NCI-H187 treated with DMSO at 0.1 percent for 48 hours (cell line): ENCODE measurements at regions not wholly inside any gene's neighbourhood (a gene's known extent, or its start where the extent isn't known, plus 50 kb on each side); places are given as distances from the start of the nearest gene placed in this dataset.

Experiments used
- DNase-seq: peaks from one replicate; lab custom pipeline; 2025; lab: John Stamatoyannopoulos, UW

DNA sequence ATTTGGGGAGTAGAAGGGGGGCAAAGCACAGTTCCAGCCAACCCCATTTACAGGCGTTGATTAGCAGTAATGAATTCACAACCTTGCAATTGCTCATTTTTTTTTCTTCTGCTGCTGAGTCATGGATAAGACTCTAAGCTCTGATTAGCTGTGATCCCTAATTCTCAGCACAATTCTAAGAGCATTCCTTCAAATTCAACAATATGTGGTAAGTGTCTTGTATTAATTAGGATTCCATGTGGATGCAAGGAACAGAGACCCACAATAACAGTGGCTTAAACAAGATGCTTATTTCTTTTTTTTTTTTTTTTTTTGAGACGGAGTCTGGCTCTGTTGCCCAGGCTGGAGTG lies 133.4 kb downstream of the PALM2AKAP2 start:
- DNase-seq: no peak

DNA sequence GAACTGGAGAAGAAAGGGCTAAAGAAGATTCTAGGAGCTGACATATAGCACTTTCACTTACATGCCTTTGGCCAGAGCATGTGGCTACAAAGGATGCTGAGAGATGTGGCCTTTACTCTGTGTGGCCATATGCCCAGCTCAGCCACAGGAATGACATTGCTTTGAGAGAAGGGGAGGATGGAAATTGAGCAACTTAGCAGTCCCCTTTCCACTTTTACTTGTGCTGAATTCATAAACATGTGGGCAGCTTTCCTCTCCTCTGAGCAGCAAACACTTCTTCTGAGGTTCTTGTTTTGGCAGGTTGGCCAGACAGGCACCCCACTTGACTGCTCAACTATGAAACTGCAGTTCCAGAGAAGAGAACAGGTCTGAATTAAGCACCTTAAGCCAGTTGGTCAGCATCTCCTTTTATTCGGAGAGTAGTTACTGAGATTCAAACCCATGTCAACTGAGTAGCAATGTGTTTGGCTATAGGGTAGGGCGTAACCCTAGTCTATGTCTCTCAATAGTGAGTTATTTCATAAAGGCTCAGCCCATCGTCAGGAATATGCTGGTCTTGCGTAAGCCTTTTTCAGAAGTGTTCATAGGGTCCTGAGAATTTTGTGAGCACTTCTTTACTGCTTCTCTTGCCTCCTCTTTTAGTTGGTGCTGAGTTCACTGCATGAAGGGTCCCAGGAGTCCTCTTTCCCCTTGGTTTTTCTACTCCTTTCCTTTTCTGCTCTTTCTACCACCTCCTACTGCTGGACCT lies 134.5 kb downstream of the PALM2AKAP2 start:
- DNase-seq: no peak

GRCh38 chr9:109916316-109916715 lies 136.3 kb downstream of the PALM2AKAP2 start:
- DNase-seq: no peak

DNA sequence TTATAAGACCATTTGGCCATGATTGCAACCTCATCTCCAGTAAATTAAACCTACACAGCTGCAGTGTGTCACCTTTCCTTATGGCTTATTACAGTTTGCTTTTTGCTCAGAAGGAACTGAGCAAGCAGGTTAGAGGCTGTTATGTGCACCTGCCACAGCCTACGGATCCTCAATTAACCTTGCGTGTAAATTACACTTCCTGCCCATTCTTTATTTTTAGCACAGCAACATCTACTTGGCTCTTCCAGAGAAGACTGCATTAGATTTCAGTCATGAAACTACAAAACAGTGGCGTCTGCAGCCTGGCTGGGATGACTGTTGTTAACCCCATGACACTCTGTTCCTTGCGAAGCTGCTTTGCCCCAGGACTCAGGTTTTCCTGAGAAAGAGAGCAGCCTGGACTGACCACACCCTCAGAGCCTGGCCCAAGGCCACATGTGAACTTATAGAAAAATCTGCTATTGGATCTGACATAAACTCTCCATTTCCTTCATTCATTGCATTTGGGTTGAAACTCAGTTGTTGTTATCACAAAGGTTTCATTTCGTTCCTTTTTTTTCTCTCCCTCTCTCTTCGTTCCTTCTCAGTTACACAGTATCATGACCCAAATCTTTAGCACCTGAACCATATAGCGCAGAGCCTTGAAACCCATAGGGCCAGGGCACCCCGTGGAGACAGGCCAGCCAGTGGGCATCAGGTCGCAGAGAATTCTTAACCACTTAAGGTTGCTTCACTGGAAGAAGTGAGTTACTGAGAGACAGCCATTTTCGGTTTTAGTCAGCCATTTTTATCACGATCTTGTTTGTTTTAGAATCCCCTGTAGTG lies 138.6 kb downstream of the PALM2AKAP2 start:
- DNase-seq: peak; percentile 27

- DNase-seq: no peak
Measured at GRCh38 chr9:109919736-109920408, 139.9 kb downstream of the PALM2AKAP2 start.

DNA sequence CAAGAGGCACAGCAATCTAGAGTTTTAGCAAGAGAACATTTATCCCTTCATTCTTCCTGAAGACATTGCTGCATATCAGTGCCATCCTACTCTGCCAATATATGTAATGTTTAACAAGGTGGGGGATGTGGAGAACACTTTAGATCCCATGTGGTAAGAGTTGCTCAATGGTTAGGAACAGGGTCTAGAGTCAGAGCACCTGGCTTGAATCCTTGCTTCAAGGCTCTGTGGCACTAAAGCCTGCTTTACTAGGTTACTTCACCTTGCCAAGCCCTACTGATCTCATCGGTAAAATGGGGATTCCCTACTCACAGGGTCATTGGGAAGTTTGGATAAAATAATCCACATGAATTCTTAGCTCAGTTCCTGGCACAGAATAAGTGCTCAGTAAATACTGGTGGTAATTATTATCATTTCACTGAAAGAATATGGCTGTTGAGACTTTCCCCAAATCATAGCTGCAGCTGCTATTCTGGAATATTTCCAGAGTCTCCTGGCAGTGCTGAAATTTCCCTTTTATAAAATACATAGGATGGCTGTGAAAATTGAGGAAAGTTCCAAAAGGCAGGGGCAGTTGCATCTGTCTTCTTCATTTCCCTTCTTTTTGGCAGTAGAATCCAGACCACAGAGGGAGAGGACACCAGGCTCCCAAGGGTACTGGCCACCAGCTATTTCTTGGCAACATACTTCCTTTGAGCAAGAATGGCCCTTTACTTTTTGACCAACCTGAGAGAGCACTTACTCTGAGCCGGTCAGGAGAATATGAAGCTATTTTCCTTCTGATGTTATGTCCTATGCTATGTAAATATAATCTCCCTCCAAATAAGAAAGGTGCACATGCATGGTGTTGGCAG lies 142.8 kb downstream of the PALM2AKAP2 start:
- DNase-seq: no peak

- no peak for DNase-seq
Measured at GRCh38 chr9:109923471-109923760, 143.4 kb downstream of the PALM2AKAP2 start.

GRCh38 chr9:109923806-109924205 lies 143.8 kb downstream of the PALM2AKAP2 start:
- no peak for DNase-seq

- no peak for DNase-seq
Measured at GRCh38 chr9:109925799-109926198, 145.8 kb downstream of the PALM2AKAP2 start.

DNA sequence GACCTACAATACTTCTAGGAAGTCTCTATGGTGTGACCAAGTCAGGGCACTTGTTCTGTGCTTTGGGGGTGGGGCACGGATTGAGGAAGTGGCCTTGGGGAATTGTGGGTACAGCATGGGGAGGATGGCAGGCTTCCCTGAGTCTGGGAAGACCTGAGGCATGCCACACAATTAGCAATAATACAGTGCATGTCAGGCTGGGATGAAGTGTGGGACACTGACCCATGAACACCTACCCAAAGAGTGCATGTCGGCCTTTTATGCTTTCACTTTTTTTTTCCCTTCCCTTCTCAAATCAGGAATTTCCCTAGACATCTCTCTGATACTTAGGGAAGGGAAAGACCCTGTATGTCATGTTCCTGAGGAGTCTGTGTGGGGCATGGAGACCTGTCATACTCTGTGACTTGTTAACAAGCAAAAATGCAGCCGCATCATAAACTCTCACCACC lies 146.4 kb downstream of the PALM2AKAP2 start:
- no peak for DNase-seq

GRCh38 chr9:109931623-109932022 lies 151.6 kb downstream of the PALM2AKAP2 start:
- no peak for DNase-seq

DNA sequence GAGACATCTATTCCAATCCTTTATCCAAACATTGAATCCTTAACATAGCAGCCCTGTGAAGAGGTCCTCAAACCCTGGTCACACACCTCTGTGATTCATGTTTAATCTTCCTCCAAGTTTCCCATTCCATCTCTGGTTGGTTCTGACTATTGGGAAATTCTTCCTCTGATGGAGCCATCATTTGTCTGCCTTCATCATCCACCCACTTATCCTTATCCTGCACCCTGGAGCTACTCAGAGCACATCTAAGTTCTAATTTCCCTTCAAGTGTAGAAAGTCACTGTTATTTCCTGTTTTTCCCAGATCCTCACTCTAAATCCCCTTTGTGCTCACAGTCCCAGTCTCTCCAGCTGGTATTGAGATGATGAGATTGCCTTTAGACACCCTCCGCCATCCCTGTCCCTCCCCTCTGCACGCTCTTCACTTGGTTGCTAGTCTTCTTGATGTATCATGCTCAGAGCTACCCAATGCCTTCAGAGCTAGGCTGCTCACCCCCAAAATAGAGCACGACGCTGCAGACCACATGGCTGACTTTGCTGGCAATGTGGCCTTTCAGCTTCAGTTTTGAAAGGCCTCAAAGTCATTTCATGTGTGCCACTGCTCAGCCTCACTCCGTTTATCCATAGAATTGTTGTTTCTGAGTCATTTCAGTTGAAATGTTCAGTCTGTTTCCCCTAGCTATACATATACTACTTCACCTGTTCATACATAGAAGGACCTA lies 154.3 kb downstream of the PALM2AKAP2 start:
- DNase-seq: no peak

DNA sequence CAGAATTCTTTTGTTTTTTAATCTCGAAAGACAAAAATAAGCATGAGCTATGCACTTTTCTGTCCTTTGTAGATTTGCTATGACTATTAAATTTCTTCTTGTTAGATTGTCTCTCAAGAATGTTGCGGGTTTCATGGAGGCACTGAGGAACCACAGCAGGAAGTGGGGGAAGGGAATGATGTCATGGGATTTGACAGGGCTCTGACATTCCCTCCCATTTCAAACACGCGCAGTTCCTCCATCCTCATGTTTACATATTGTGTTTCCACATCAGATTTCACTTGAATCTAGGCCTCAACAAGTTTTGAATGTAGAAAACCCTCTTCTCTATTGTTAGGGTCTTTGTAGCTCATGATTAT lies 154.8 kb downstream of the PALM2AKAP2 start:
- no peak for DNase-seq

GRCh38 chr9:109935406-109936087 lies 155.5 kb downstream of the PALM2AKAP2 start:
- no peak for DNase-seq

DNA sequence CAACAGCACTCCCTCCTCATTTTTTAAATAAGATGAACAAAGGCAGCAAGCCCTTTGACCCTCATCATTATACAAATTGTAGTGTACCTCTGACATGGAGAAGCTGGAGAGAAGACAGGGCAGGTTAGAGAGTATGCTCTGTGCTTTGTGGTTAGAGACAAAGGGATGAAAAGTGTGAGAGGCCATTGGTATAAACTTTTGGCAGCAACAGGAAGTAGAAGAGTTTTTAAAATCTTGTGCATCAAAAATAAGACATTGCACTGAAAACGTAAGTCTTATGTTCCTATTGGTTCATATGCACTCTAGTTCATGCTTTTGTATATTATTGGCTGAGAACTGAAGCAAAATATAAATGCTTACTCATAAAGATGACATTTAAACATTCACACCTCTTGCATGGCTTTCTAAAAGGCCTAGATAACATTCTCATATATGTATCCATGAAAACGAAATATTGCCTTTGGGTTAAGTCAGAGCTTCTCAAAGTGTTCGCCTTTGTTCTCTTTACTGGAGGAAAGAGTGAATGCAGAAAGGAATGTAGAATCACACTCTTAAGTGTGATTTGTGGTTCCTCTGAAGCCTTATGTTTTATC lies 158.0 kb downstream of the PALM2AKAP2 start:
- DNase-seq: no peak

DNA sequence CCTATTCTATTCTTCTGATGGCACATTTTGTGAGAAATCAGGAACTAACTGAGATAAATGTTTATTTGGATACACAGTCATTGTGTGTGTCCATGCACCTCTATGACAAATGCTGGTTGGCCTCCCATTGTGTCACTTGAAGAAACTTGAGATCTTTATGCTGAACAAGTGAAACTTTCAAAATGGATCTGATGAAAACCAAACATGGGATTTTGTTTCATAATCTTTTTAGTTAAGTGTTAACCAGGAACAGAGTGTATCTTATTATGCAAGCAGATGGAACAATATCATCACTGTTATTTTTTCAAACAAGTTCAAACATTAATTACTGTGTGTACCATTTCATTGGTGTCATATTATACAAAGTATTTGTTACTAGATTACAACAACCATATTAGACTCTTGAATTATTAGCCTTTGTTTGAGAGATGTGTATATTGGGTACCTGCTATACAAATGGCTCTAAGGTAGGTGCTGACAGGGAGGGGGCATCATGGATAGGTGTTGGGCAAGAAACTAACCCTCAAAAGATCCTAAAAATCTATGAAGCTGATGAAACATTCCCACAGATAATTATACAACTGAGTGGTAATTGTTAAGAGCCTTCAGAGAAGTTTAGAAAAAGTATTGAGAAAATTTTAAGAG lies 159.8 kb downstream of the PALM2AKAP2 start:
- no peak for DNase-seq

DNA sequence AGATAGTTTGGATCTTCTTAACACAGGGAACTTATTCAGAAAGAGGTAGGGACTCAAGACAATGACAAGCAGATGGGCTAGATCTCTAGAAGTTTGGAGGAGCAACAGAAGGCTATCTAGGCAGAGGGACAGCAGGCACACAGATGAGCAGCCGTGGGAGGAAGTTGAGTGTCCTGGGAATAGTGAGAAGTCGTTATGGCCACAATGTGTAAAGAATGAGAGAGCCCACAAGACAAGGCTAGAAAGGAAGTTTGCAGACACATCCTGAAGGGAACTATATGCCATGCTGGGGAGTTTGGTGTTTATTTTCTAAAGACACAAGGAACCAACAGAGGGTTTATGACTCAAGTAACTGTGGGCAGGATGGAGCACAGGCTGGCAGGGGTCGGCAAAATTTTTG lies 160.6 kb downstream of the PALM2AKAP2 start:
- no peak for DNase-seq

DNA sequence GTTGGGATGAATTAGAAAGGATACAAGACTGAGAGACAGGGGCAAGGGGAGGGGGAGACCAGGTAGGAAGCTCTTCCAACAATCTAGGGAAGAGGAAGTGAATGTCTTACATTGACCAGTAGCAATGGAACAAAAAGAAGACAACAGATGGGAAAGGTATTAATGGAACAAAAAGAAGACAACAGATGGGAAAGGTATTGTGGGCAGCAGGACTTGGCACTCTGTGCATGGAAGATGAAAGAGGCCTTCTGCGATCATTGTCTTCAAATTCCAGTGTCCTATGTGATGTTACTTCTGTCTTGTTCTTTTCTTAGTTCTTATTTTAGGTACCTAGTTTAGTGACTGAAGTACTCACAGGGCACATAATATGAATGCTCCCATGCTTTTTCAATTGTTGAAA lies 161.8 kb downstream of the PALM2AKAP2 start:
- no peak for DNase-seq

- no peak for DNase-seq
Measured at GRCh38 chr9:109945573-109945972, 165.6 kb downstream of the PALM2AKAP2 start.

DNA sequence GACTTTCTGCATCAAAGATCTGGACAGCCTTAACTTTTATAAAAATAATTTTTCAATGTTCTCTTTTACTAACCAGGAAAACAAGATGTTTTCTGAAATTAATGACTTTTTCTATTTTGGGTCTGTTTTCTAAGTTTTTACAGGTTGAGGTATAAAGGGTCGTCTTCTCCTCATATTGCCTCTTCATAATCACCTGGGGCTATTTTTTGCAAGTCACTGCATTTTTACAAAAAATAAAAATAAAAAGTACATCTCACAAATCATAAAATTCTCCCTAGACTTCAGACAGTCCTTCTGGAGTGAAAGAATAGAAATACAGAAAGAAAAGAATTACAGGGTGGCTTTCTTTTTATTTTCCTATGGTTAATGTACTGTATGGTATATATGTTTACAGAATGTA lies 168.5 kb downstream of the PALM2AKAP2 start:
- no peak for DNase-seq
